ENCODE measurements at regions not wholly inside any gene's neighbourhood (a gene's known extent, or its start where the extent isn't known, plus 50 kb on each side); places are given as distances from the start of the nearest gene placed in this dataset.
"Not testable (repeated sequence)": the region's sequence is repeated elsewhere in the genome, so short reads cannot be mapped to it uniquely, and the experiment has no call there.

GRCh38 chr15:93348711-93349545, 259.9 kb upstream of the RGMA start:
- Histone ChIP-seq H3K27me3 (no peaks in the 10 kb centered on the region), H3K4me3 (no peak overlapping the region), H3K4me1 (no peaks in the 10 kb centered on the region), H3K27ac (no peak overlapping the region), H3K36me3 (no peaks in the 10 kb centered on the region), H3K9me3 (no peaks in the 10 kb centered on the region)
- DNase-seq = no peak
- 75% methylated on average over 7 of the region's 7 CpGs for WGBS, 2 donors
- TF ChIP-seq CTCF (IDR thresholded peaks at IDR 0.05) (no peak), POLR2A (IDR thresholded peaks at IDR 0.05) (no peak)
- intact Hi-C loops (cut with DNase I) = no loop called here

GRCh38 chr15:93347986-93348385, 259.0 kb upstream of the RGMA start:
- no peaks in the 10 kb centered on the region for H3K27me3 ChIP-seq
- intact Hi-C loops (cut with DNase I) = no loop called here
- DNase-seq = no peak
- no peaks in the 10 kb centered on the region for H3K4me1 ChIP-seq
- H3K36me3 ChIP-seq = no peaks in the 10 kb centered on the region
- no peak overlapping the region for H3K4me3 ChIP-seq
- TF ChIP-seq POLR2A (IDR thresholded peaks at IDR 0.05) = no peak
- no peak for TF ChIP-seq CTCF (IDR thresholded peaks at IDR 0.05)
- no peaks in the 10 kb centered on the region for H3K9me3 ChIP-seq
- 70 to 73% methylated on average over 1 of the region's 1 CpG for WGBS, 2 donors
- no peak overlapping the region for H3K27ac ChIP-seq

- TF ChIP-seq CTCF (IDR thresholded peaks at IDR 0.05) = no peak
- no peak for TF ChIP-seq POLR2A (IDR thresholded peaks at IDR 0.05)
- Histone ChIP-seq H3K4me3 (no peak overlapping the region), H3K27me3 (no peaks in the 10 kb centered on the region), H3K4me1 (no peaks in the 10 kb centered on the region), H3K27ac (no peak overlapping the region), H3K36me3 (no peaks in the 10 kb centered on the region), H3K9me3 (no peaks in the 10 kb centered on the region)
- WGBS, 2 donors = 66 to 80% methylated on average over 6 of the region's 6 CpGs
- intact Hi-C loops (cut with DNase I) = no loop called here
- DNase-seq = no peak
Measured at GRCh38 chr15:93345981-93346380, 257.0 kb upstream of the RGMA start.

GRCh38 chr15:93343402-93343801, 254.4 kb upstream of the RGMA start:
- WGBS, 2 donors = 83 to 88% methylated on average over 4 to 5 of the region's 5 CpGs
- H3K27ac ChIP-seq; H3K36me3 ChIP-seq; H3K9me3 ChIP-seq; H3K27me3 ChIP-seq; intact Hi-C loops (cut with DNase I); H3K4me3 ChIP-seq; H3K4me1 ChIP-seq; DNase-seq: not testable (repeated sequence)

GRCh38 chr15:93341164-93341563, 252.2 kb upstream of the RGMA start:
- no peak for DNase-seq
- Histone ChIP-seq H3K36me3 (no peaks in the 10 kb centered on the region), H3K27me3 (no peaks in the 10 kb centered on the region), H3K4me3 (no peak overlapping the region), H3K9me3 (no peaks in the 10 kb centered on the region), H3K27ac (no peak overlapping the region), H3K4me1 (no peaks in the 10 kb centered on the region)
- no peak for TF ChIP-seq POLR2A (IDR thresholded peaks at IDR 0.05)
- TF ChIP-seq CTCF (IDR thresholded peaks at IDR 0.05) = no peak
- WGBS, 2 donors = 92 to 93% methylated on average over 4 of the region's 4 CpGs
- intact Hi-C loops (cut with DNase I) = no loop called here

GRCh38 chr15:93340406-93340805, 251.4 kb upstream of the RGMA start:
- intact Hi-C loops (cut with DNase I) = no loop called here
- Histone ChIP-seq H3K27ac (no peak overlapping the region), H3K4me1 (no peaks in the 10 kb centered on the region), H3K9me3 (no peaks in the 10 kb centered on the region), H3K27me3 (no peaks in the 10 kb centered on the region), H3K36me3 (no peaks in the 10 kb centered on the region), H3K4me3 (no peak overlapping the region)
- 70 to 72% methylated on average over 2 of the region's 2 CpGs for WGBS, 2 donors
- no peak for DNase-seq
- no peak for TF ChIP-seq CTCF (IDR thresholded peaks at IDR 0.05)
- no peak for TF ChIP-seq POLR2A (IDR thresholded peaks at IDR 0.05)
